Right lobe of liver (tissue), 6 donors: ENCODE measurements at regions not wholly inside any gene's neighbourhood (a gene's known extent, or its start where the extent isn't known, plus 50 kb on each side); places are given as distances from the start of the nearest gene placed in this dataset.

Source experiments
- ATAC-seq, 4 donors: fragments of 200-7000 bp; cut with Tn5 transposase; one replicate each; pipeline ENCODE4 v1.9.1; 2020; ENCODE audit warnings: mild to moderate bottlenecking in 4 of 4, moderate library complexity in 4 of 4
- DNase-seq, 3 donors: peaks; one replicate each; pipeline ENCODE4 v3.0.0-alpha.2; 2020
- H3K27ac ChIP-seq, 3 donors: fragments of 200-600 bp; one replicate each; pipeline ENCODE4 v1.8.0; 2022
- H3K27me3 ChIP-seq, 2 donors: fragments of 200-600 bp; one replicate each; pipeline ENCODE4 v1.8.0; 2022
- H3K36me3 ChIP-seq, 4 donors: fragments of 200-600 bp; sonication (generic) in 1 of 4; one replicate each; pipeline versions ENCODE4 v1.5.1 to v1.8.0; 2017 to 2022; ENCODE audit warnings: control low read depth in 1 of 4
- H3K4me1 ChIP-seq, 4 donors: fragments of 200-600 bp; sonication (generic) in 1 of 4; one replicate each; pipeline versions ENCODE4 v1.5.1 to v1.8.0; 2017 to 2022; ENCODE audit warnings: control low read depth in 1 of 4
- H3K4me3 ChIP-seq, 3 donors: fragments of 200-600 bp; one replicate each; pipeline ENCODE4 v1.8.0; 2022
- H3K9me3 ChIP-seq, 4 donors: fragments of 200-600 bp; sonication (generic) in 1 of 4; one replicate each; pipeline versions ENCODE4 v1.5.1 to v1.8.0; 2017 to 2022; ENCODE audit warnings: control low read depth in 1 of 4
- POLR2A ChIP-seq: fragments of 450-650 bp; IDR thresholded peaks from one replicate; pipeline ENCODE4 v1.6.1; 2017; ENCODE audit warnings: antibody characterized with exemption, mild to moderate bottlenecking
- WGBS: methylation state at CpG from one replicate; pipeline ENCODE4 v1.1.6; 2018; ENCODE audit warnings: low coverage, low lambda C conversion rate; ENCODE audit not compliant: insufficient coverage; ENCODE audit errors: missing lambda C conversion rate; 5-methylcytosine and 5-hydroxymethylcytosine counted together
- intact Hi-C, 2 donors: fragments of 100-400 bp; cut with DNase I; formaldehyde crosslinking; loops; one replicate each; pipeline versions ENCODE4 v1.11.2 to v1.14.1; 2022
- TF ChIP-seq, protein P1 (sequence below), 4 donors: fragments of 200-600 bp in 3 of 4; fragments of 450-650 bp in 1 of 4; IDR thresholded peaks; one replicate each; pipeline versions ENCODE4 v1.5.1 to v1.8.0; 2016 to 2022; ENCODE audit warnings: antibody characterized with exemption in 4 of 4, mild to moderate bottlenecking in 2 of 4
- donor health status: DM: no; HTN: yes; CAD: no.
- donor health status: DM: no; HTN: no; CAD: no.
- donor health status: DM: no; HTN: no; CAD: no.
- donor health status: DM: no; HTN: yes; CAD: no.
- donor health status: DM: no; HTN: yes; CAD: no.

DNA sequence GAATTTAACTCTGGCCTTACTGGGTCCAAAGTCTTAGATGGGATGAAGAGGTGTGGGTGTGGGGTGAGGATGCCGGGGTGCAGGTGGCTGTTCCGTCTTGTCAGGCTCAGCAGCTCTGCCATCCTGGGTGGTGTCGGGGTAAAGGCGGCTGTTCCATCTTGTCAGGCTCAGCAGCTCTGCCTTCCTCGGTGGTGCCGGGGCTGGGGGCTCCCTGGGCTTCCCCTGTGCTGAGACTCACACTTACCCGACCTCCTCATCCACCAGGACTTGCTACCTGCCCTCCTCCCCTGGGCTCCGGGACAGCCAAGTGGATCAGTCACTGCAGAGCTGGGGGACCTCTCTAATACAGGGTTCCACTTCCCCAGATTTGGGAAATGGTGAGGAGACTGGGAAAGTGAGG, 244.3 kb upstream of the SHH start:
- ATAC-seq (no peak), DNase-seq (peak in 1 of 3 donors; percentile 20)
- Histone ChIP-seq H3K36me3 (no peaks in the 10 kb centered on the region), H3K27ac (no peak overlapping the region), H3K27me3 (no peaks in the 10 kb centered on the region), H3K9me3 (no peaks in the 10 kb centered on the region), H3K4me1 (no peaks in the 10 kb centered on the region), H3K4me3 (no peak overlapping the region)
- WGBS, result 80% methylated on average over 1 of the region's 8 CpGs
- intact Hi-C loops, result no loop called here
- TF ChIP-seq, protein P1, sequence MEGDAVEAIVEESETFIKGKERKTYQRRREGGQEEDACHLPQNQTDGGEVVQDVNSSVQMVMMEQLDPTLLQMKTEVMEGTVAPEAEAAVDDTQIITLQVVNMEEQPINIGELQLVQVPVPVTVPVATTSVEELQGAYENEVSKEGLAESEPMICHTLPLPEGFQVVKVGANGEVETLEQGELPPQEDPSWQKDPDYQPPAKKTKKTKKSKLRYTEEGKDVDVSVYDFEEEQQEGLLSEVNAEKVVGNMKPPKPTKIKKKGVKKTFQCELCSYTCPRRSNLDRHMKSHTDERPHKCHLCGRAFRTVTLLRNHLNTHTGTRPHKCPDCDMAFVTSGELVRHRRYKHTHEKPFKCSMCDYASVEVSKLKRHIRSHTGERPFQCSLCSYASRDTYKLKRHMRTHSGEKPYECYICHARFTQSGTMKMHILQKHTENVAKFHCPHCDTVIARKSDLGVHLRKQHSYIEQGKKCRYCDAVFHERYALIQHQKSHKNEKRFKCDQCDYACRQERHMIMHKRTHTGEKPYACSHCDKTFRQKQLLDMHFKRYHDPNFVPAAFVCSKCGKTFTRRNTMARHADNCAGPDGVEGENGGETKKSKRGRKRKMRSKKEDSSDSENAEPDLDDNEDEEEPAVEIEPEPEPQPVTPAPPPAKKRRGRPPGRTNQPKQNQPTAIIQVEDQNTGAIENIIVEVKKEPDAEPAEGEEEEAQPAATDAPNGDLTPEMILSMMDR (IDR thresholded peaks at IDR 0.05), result no peak
- no peak for TF ChIP-seq POLR2A

DNA sequence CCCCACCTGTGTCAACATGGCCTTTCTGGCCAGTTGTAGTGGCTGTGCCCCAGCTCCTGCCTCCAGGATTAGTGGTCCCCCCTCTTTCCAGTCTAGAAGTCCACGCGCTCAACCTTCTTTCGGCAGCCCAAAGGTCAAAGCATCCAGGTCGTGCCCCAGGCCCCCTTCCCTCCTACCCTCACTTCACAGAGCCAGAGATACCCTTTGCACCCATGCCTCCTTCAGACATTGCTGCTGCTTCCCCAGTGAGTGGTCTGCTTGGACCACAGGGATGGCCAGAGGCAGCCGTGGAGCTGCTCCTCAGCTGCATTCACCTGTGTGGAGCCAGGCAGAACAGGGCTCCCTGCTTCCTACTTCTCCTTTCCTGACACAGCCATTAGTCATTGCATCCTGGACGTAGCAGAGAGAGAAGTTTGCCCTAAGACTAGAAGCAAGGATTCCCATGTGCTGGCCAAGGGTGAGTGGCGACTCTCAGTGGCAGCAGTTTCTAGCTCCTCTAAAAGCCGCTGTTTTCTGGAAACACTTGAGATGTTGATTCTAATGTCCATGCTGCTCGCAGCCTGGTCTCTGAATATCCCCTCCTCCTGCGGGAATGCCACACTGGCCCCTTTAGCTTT, 243.1 kb upstream of the SHH start:
- intact Hi-C loops, result no loop called here
- Histone ChIP-seq H3K4me3 (no peak overlapping the region), H3K27ac (no peak overlapping the region), H3K36me3 (no peaks in the 10 kb centered on the region), H3K9me3 (no peaks in the 10 kb centered on the region), H3K4me1 (no peaks in the 10 kb centered on the region), H3K27me3 (no peaks in the 10 kb centered on the region)
- WGBS, result 32% methylated on average over 4 of the region's 10 CpGs
- no peak for ATAC-seq
- TF ChIP-seq POLR2A, result no peak
- TF ChIP-seq, protein P1 (IDR thresholded peaks at IDR 0.05), result no peak
- DNase-seq, result peak in 1 of 3 donors; percentile 35

DNA sequence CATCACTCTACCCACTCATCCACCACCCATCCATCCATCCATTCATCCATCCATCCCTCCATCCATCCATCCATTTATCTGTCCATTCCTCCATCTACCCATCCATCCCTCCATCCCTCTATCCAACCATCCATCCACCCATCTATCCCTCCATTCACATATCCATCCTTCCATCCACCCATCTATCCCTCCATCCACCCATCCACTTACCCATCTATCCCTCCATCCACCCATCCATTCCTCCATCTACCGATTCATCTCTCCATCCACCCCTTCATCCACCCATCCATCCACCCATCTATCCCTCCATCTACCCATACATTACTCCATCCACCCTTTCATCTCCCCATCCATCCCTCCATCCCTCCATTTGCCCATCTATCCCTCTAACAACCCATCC, 239.6 kb upstream of the SHH start:
- intact Hi-C loops, result no loop called here
- TF ChIP-seq, protein P1 (IDR thresholded peaks at IDR 0.05), result no peak
- no peak for TF ChIP-seq POLR2A
- H3K4me3 ChIP-seq, result no peak overlapping the region
- no peaks in the 10 kb centered on the region for H3K36me3 ChIP-seq
- H3K4me1 ChIP-seq, result no peaks in the 10 kb centered on the region
- no peak overlapping the region for H3K27ac ChIP-seq
- 50% methylated on average over 1 of the region's 1 CpG for WGBS
- no peak for DNase-seq
- H3K9me3 ChIP-seq, result no peaks in the 10 kb centered on the region
- ATAC-seq, result no peak
- H3K27me3 ChIP-seq, result no peaks in the 10 kb centered on the region

DNA sequence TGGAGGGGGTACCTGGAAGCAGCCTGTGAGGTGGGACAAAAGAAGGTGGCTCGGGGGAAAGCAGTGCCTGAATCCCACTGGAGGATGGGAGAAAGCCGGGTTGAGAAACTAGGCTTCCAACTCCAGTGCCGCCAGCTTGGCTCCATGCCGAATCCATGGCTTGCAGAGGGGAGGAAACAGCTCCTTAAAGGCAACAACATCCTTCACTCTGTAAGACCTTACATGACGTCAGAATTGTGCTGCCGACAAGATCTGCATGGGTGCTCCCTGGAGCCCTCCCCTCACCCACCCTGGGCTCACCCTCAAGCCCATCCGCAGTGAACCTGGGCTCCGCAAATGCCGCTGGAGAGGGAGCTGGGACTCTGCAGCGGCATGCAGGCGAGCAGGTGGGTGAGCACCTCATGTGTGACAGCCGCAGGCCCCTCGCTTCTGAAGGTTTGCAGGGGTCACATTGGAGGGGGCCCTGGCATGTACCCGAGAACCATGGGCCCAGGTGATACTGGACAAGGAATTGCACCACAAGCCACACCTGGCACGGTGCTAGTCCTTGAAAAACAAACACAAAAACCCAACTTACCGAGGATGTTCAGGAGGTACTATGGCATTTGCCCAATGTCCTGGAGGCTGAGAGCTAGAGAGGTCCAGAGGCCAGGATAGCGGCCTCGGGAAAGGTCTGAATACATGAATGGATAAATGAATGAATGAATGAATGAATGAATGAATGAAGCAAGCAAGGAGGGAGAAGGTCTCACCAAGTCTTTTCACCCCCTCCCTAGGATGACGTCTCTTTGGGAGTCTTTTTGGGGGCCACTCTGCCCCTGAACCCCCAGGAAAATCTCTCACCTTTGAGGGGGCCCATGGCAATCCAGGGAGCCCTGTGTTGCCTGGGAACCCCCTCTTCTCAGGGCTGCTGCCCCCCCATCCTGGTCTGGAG, 238.6 kb upstream of the SHH start:
- TF ChIP-seq POLR2A, result no peak
- TF ChIP-seq, protein P1 (IDR thresholded peaks at IDR 0.05), result no peak
- no peak overlapping the region for H3K4me3 ChIP-seq
- no peaks in the 10 kb centered on the region for H3K27me3 ChIP-seq
- no peak overlapping the region for H3K27ac ChIP-seq
- H3K9me3 ChIP-seq, result no peaks in the 10 kb centered on the region
- H3K4me1 ChIP-seq, result no peaks in the 10 kb centered on the region
- WGBS, result 53% methylated on average over 4 of the region's 19 CpGs
- peak in 1 of 3 donors; percentile 47 for DNase-seq
- intact Hi-C loops, result no loop called here
- no peak for ATAC-seq
- no peaks in the 10 kb centered on the region for H3K36me3 ChIP-seq
